ENCODE measurements at regions not wholly inside any gene's neighbourhood (a gene's known extent, or its start where the extent isn't known, plus 50 kb on each side); places are given as distances from the start of the nearest gene placed in this dataset.
"Not testable (repeated sequence)": the region's sequence is repeated elsewhere in the genome, so short reads cannot be mapped to it uniquely, and the experiment has no call there.

DNA sequence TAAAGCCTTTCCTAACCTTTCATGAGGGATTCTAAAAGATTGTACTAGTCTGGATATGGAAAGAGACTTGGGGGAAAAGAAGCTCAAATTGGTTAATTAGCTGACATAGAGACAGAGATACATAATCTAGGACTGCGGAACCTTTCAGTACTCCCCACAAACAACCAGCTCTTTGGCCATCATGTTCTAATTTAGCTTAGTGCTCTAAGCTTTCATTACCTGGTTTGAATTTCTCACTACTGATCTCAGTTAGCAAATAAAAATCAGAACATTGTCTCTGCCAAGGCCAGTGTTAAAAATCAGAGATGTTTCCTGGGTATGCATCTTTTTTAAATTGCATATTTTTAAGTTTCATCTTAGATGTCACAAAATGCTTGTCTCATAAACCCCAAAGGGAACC, 254.4 kb downstream of the GLUD2 start:
- no peak for DNase-seq (ENCODE audit: low read depth)

DNA sequence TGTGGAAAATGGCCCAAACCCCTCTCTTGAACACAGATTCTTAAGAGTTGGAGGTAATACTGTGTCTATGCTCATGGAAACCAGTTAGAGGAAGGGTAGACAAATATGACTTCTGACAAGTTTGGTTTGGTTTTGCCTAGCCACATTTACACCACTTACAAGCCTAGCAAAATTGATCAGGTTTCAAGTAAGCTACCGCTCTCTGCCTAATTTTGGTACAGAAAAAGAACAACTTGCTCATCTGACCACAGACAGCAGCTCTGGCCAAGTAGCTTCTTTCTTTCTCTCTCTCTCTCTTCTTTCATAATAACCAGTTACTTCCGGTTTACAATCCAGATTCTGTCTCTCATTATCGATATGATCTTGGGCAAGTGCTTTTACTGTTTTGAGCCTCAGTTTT, 260.0 kb downstream of the GLUD2 start:
- no peak for DNase-seq (ENCODE audit: low read depth)

- peak; percentile 47 for DNase-seq (ENCODE audit: low read depth)
Measured at GRCh38 chrX:121308276-121308805, 260.9 kb downstream of the GLUD2 start.

DNA sequence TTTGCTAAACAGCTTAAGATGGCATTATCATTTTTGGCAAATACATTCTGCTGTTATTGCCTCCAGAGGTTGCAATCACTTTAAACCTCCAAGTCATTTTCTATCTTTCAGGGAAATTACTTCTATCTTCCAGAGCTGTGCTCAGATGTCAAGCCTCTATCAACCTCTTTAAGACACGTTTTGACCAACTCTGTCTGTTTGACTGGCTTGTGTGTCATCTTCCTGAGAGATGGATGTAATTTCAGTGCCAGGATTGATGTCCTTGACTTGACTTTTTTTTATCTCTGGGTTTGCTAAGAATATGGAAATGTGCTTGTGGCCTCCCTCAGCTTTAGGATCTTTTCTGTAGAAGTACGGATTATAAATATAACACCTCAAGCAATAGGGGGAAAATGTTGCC, 263.4 kb downstream of the GLUD2 start:
- DNase-seq (ENCODE audit: low read depth), result no peak

DNA sequence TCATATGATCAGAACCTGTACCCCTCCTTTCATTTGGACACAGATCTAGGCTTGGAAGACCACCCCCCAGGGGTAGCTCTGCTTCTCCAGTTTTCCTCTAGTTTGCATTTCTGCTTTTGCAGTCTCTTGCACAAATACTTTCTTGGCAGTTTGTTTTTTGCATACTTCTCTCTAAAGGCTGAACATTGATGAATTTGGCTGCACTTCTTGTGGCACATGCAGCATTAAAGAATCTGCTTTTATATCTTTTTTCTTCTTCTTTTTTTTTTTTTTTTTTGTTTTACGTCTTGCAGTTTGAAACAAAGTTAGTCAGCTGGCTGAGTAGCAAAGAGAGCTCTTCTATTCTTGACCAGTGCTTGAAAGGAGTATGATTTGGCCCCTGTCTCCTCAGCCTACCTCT, 273.0 kb downstream of the GLUD2 start:
- no peak for DNase-seq (ENCODE audit: low read depth)

DNA sequence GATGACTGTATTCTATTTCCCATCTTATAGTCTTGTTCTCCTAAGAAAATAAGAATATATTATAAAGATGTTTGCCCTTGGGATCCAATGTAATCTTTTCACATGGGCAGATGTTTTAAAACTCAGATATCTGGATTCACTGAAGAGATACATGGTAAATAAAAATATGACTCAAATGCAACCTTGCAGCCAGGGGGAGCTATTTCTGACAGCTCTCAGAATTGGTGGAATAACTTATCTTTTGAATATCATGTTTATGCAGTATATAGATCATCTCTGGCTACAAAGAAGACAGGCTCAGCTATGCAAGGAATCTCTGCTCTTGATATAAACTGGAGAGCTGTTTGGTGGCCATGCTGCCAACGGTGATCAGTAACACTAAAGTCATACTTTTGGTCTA, 274.7 kb downstream of the GLUD2 start:
- no peak for DNase-seq (ENCODE audit: low read depth)

GRCh38 chrX:121323337-121323736, 275.9 kb downstream of the GLUD2 start:
- no peak for DNase-seq (ENCODE audit: low read depth)

DNA sequence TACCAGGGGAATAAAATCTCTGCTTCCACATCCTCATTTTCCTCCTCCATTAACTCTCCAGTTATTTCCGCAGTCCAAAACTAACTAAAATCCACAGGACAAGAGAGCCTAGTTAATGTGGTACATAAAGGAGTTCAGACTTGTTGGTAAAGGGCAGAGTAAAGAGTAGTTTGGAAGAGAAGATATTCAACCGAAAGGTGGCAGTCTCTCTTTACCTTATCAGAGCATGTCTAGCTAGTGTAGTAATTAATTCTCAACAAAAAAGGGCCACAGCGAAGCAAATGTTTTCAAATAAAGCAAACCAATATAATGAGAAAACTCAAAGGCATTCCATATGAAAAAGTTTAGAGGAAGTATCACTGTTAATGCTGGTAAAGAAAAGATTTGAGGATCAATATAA, 286.5 kb downstream of the GLUD2 start:
- DNase-seq (ENCODE audit: low read depth), result no peak

DNA sequence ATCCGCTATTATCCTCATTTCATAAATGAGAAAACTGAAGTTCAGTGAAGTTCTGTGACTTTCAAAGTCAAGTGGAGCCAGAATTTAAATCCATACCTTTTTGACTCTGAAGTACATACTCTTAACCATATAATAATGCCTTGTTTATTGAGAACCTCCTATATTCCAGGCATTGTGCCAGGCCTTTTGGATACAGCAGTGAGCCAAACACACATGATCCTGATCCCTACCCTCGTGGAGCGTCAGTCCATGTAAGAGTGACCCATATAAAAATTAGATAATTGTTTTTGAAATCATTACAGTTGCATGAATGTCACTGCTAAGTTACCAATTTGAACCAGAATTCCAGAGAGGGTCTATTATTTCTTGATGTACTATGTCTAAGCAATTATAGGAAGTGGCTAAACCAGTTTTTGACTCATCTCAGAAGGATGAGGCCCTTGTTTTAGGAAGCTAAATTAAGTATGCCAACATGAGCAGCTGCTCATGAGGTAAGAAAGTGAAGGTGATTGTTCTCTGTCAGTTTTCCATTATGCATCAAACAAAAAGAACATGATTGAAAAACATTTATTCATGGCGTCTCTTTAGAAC, 289.5 kb downstream of the GLUD2 start:
- no peak for DNase-seq (ENCODE audit: low read depth)

DNA sequence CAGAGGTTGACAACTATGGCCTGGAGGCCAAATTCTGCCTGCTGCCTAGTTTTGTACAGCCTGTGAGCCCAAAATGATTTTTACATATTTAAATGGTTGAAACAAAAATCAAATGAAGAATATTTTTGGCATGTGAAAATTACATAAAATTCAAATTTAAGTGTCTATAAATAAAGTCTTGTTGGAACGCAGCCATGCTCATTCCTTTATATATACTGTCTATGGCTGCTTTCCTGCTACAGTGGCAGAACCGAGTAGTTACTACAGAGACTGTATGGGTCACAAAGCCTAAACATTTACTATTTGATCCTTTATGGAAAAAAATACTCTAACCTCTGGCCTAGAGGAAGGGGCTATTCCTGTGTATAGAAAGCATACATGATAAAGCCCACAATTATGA, 290.4 kb downstream of the GLUD2 start:
- no peak for DNase-seq (ENCODE audit: low read depth)

DNA sequence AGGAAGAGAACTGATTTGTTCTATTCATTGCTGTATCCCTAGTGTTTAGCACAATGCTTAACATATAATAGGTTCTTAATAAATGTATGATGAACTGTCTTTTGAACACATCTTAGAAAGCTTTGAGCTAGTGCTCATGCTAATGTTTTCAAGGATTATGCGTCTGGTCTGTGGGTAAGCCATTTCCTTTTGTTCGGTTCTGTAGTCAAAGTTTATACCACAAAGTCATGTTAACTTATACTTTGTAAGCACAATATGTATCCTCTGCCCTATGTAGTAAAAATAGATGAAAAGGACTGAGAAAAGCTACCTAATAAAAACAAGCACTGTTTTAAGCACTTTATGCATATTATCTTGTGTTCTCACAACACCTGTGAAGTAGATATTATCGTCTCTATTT, 301.9 kb downstream of the GLUD2 start:
- DNase-seq (ENCODE audit: low read depth), result no peak

DNA sequence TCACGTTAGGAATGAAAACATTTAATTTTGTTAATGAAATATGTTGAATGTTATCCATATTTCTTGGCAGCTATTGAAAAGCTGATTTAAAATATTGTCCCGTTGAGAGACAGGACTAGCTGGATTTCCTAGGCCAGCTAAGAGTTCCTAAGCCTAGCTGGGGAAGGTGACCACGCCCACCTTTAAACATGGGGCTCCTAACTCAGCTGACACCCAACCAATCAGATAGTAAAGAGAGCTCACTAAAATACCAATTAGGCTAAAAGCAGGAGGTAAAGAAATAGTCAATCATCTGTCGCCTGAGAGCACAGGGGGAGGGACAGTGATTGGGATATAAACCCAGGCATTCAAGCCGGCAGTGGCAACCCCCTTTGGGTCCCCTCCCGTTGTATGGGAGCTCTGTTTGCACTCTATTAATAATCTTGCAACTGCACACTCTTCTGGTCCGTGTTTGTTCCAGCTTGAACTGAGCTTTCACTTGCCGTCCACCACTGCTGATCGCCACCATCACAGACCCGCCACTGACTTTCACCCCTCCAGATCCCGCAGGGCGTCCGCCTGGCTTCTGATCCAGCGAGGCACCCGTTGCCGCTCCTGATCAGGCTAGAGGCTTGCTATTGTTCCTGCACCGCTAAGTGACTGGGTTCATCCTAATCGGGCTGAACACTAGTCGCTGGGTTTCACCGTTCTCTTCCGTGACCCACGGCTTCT, 308.9 kb downstream of the GLUD2 start:
- no peak for DNase-seq (ENCODE audit: low read depth)

GRCh38 chrX:121356850-121357171, 309.4 kb downstream of the GLUD2 start:
- DNase-seq (ENCODE audit: low read depth), result no peak

DNA sequence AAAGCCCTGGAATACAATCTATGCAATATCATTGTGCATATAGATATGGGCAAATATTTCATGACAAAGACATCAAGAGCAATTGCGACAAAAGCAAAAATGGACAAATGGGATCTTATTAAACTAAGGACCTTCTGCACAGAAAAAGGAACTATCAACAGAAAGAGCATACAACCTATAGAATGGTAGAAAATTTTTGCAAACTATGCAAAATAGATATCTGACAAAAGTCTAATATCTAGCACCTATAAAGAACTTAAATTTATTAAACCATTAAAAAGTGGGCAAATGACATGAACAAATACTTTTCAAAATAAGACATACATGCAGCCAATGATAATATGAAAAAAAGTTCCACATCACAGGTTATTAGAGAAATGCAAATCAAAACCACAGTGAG, 312.9 kb downstream of the GLUD2 start:
- DNase-seq (ENCODE audit: low read depth), result no peak

GRCh38 chrX:121365572-121366161, 318.3 kb downstream of the GLUD2 start:
- DNase-seq (ENCODE audit: low read depth), result no peak

DNA sequence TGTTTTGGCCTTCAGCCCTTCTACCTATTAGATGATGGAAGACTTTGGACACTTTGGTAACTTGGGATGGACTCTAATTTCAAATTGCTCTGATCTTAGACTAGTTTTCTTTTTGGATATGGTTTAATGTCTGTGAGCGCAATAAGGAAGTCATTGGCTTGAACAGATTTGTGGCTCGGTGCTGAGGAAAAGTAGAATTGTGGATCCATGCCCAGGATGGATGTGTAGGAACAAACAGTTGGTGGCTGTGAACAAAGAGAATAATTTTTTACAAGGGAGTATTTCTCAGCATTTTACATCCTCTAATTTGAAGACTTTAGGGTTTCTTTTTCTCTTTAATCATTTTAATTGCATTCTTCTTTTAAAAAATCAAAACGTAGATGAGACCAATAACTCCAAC, 327.1 kb downstream of the GLUD2 start:
- DNase-seq (ENCODE audit: low read depth), result no peak

- DNase-seq (ENCODE audit: low read depth), result not testable (repeated sequence)
Measured at GRCh38 chrX:121381915-121382314, 334.5 kb downstream of the GLUD2 start.

DNA sequence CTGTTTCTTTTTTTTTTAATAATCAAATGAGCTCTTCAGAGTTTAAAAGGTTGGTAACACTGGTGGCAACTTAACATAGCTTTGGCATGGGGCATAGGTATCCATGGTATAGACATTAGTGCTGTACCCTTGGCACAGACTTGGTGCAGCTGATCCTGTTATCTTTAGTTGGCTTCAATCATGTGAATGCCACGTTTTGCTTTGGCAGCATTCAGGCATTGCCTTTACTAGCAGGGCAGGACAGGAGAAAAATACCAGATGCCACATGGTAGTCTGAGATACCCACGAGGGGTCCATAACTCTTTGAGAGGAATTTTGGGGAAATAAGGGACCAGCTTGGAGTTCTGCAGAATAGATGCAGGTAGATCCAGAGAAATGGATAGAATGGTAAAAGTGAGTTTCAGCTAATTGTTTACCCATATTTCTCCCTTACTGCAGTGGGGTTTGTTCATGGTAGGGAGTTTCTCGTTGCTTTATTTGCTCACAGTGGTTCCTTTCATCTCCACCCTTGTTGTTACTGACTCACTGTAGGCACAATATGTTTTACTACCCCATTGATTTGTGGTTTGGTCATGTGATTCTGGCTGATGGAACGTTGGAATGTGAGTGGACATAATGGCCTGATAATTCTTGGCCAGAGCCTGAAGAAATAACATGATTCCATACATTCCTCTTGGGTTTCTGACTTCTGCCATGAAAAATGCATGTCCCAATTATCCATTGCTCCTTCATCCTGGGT, 342.7 kb downstream of the GLUD2 start:
- DNase-seq (ENCODE audit: low read depth), result no peak

DNA sequence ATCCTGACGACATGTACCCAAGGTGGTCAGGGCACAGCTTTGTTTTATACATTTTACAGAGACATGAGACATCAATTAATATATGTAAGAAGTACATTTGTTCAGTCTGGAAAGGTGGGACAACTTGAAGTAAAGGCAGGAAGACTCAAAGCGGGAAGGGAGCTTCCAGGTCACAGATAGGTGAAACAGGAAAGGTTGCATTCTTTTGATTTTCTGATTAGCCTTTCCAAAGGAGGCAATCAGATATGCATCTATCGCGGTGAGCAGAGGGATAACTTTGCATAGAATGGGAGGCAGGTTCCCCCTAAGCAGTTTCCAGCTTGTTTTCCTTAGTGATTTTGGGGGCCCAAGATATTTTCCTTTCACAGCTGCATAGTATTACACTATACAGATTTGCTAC, 358.4 kb downstream of the GLUD2 start:
- DNase-seq (ENCODE audit: low read depth), result no peak

- DNase-seq (ENCODE audit: low read depth), result no peak
Measured at GRCh38 chrX:121407627-121408026, 360.2 kb downstream of the GLUD2 start.

- not testable (repeated sequence) for DNase-seq (ENCODE audit: low read depth)
Measured at GRCh38 chrX:121431514-121431913, 384.1 kb downstream of the GLUD2 start.

GRCh38 chrX:121433289-121433688, 385.9 kb downstream of the GLUD2 start:
- DNase-seq (ENCODE audit: low read depth), result no peak

- not testable (repeated sequence) for DNase-seq (ENCODE audit: low read depth)
Measured at GRCh38 chrX:121437666-121438065, 390.3 kb downstream of the GLUD2 start.
